ENCODE measurements at regions not wholly inside any gene's neighbourhood (a gene's known extent, or its start where the extent isn't known, plus 50 kb on each side); places are given as distances from the start of the nearest gene placed in this dataset.

GRCh38 chr4:180717451-180718033, 1525.7 kb upstream of the TENM3 start:
- no peaks in the 10 kb centered on the region for H3K9me3 ChIP-seq (ENCODE audit: low read depth, low read length, poor library complexity, severe bottlenecking)
- H3K4me1 ChIP-seq (ENCODE audit: insufficient read depth, low read length, poor library complexity, severe bottlenecking), result no peaks in the 10 kb centered on the region
- ChIA-PET CTCF (no interaction called here), POLR2A (ENCODE audit: low non-redundant PET) (no interaction called here)
- H3K36me3 ChIP-seq (ENCODE audit: insufficient read depth, low read length, poor library complexity, severe bottlenecking), result no peaks in the 10 kb centered on the region
- TF ChIP-seq, protein P1, sequence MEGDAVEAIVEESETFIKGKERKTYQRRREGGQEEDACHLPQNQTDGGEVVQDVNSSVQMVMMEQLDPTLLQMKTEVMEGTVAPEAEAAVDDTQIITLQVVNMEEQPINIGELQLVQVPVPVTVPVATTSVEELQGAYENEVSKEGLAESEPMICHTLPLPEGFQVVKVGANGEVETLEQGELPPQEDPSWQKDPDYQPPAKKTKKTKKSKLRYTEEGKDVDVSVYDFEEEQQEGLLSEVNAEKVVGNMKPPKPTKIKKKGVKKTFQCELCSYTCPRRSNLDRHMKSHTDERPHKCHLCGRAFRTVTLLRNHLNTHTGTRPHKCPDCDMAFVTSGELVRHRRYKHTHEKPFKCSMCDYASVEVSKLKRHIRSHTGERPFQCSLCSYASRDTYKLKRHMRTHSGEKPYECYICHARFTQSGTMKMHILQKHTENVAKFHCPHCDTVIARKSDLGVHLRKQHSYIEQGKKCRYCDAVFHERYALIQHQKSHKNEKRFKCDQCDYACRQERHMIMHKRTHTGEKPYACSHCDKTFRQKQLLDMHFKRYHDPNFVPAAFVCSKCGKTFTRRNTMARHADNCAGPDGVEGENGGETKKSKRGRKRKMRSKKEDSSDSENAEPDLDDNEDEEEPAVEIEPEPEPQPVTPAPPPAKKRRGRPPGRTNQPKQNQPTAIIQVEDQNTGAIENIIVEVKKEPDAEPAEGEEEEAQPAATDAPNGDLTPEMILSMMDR (conservative IDR thresholded peaks at IDR 0.05; ENCODE audit: low read depth, low read length), result no peak
- no peak for TF ChIP-seq EZH2 (IDR thresholded peaks at IDR 0.05; ENCODE audit: borderline replicate concordance, low read depth, low read length, poor library complexity, severe bottlenecking)
- no peak overlapping the region for H3K27ac ChIP-seq (ENCODE audit: low read depth, low read length, poor library complexity, severe bottlenecking)
- intact Hi-C loops (cut with micrococcal nuclease; ENCODE audit: unreplicated experiment), result no loop called here
- BruUV-seq (replicated peaks), result no TSS peak
- no peak for DNase-seq (ENCODE audit: low spot score)
- H3K27me3 ChIP-seq (replicated peaks; ENCODE audit: insufficient read depth, low read depth, low read length, poor library complexity), result no peaks in the 10 kb centered on the region
- no peak overlapping the region for H3K4me3 ChIP-seq (ENCODE audit: low read depth, low read length, poor library complexity, severe bottlenecking)

GRCh38 chr4:180721356-180721755, 1521.8 kb upstream of the TENM3 start:
- intact Hi-C loops (cut with micrococcal nuclease; ENCODE audit: unreplicated experiment), result no loop called here
- TF ChIP-seq EZH2 (IDR thresholded peaks at IDR 0.05; ENCODE audit: borderline replicate concordance, low read depth, low read length, poor library complexity, severe bottlenecking), result no peak
- TF ChIP-seq, protein P1 (conservative IDR thresholded peaks at IDR 0.05; ENCODE audit: low read depth, low read length), result no peak
- H3K27me3 ChIP-seq (replicated peaks; ENCODE audit: insufficient read depth, low read depth, low read length, poor library complexity), result no peaks in the 10 kb centered on the region
- POLR2A ChIA-PET (ENCODE audit: low non-redundant PET), result no interaction called here
- H3K36me3 ChIP-seq (ENCODE audit: insufficient read depth, low read length, poor library complexity, severe bottlenecking), result no peaks in the 10 kb centered on the region
- no peak for DNase-seq (ENCODE audit: low spot score)
- CTCF ChIA-PET, result no interaction called here
- no peak overlapping the region for H3K4me3 ChIP-seq (ENCODE audit: low read depth, low read length, poor library complexity, severe bottlenecking)
- no TSS peak for BruUV-seq (replicated peaks)
- H3K27ac ChIP-seq (ENCODE audit: low read depth, low read length, poor library complexity, severe bottlenecking), result no peak overlapping the region
- no peaks in the 10 kb centered on the region for H3K9me3 ChIP-seq (ENCODE audit: low read depth, low read length, poor library complexity, severe bottlenecking)
- no peaks in the 10 kb centered on the region for H3K4me1 ChIP-seq (ENCODE audit: insufficient read depth, low read length, poor library complexity, severe bottlenecking)

DNA sequence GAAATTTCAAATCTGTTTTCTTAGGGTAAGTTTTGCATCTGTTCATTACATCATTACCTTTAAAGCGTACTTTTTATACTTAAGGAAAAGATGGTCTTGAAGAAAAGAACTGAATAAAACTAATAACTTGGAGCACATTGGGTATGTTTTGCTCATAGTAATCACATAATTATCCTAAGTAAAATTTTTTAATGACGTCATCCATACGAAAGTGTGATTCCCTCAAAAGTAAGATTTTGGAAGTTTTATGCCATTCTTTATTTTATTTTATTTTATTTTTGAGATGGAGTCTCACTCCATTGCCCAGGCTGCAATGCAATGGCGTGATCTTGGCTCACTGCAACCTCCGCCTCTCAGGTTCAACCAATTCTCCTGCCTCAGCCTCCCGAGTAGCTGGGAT, 1516.6 kb upstream of the TENM3 start:
- CTCF ChIA-PET, result no interaction called here
- POLR2A ChIA-PET (ENCODE audit: low non-redundant PET), result no interaction called here
- Histone ChIP-seq H3K27ac (ENCODE audit: low read depth, low read length, poor library complexity, severe bottlenecking) (no peak overlapping the region), H3K9me3 (ENCODE audit: low read depth, low read length, poor library complexity, severe bottlenecking) (no peaks in the 10 kb centered on the region), H3K36me3 (ENCODE audit: insufficient read depth, low read length, poor library complexity, severe bottlenecking) (no peaks in the 10 kb centered on the region), H3K27me3 (replicated peaks; ENCODE audit: insufficient read depth, low read depth, low read length, poor library complexity) (no peaks in the 10 kb centered on the region), H3K4me1 (ENCODE audit: insufficient read depth, low read length, poor library complexity, severe bottlenecking) (no peaks in the 10 kb centered on the region), H3K4me3 (ENCODE audit: low read depth, low read length, poor library complexity, severe bottlenecking) (no peak overlapping the region)
- DNase-seq (ENCODE audit: low spot score), result no peak
- no TSS peak for BruUV-seq (replicated peaks)
- no peak for TF ChIP-seq EZH2 (IDR thresholded peaks at IDR 0.05; ENCODE audit: borderline replicate concordance, low read depth, low read length, poor library complexity, severe bottlenecking)
- TF ChIP-seq, protein P1 (conservative IDR thresholded peaks at IDR 0.05; ENCODE audit: low read depth, low read length), result no peak
- intact Hi-C loops (cut with micrococcal nuclease; ENCODE audit: unreplicated experiment), result no loop called here
